ENCODE measurements at regions not wholly inside any gene's neighbourhood (a gene's known extent, or its start where the extent isn't known, plus 50 kb on each side); places are given as distances from the start of the nearest gene placed in this dataset.

- ATAC-seq, result no peak
- H3K27ac ChIP-seq (ENCODE audit: low read depth, low read length), result no peak overlapping the region
- no peaks in the 10 kb centered on the region for H3K9me3 ChIP-seq (ENCODE audit: control insufficient read depth in 2 of 3, low read length in 3 of 3)
- H3K4me1 ChIP-seq (ENCODE audit: control insufficient read depth in 2 of 2, insufficient read depth in 2 of 2, low read length in 2 of 2), result no peaks in the 10 kb centered on the region
- H3K9me3 Mint-ChIP-seq, result no peaks in the 10 kb centered on the region
- no peaks in the 10 kb centered on the region for H3K27me3 ChIP-seq (ENCODE audit: control insufficient read depth in 2 of 2, insufficient read depth in 2 of 2, low read length in 2 of 2)
- DNase-seq, result no peak
- intact Hi-C loops (cut with micrococcal nuclease), result no loop called here
- no peak overlapping the region for H3K27ac Mint-ChIP-seq
- peaks cover 0 to 4% (median 0%) of the 10 kb centered on the region in 5 donors for H3K27me3 Mint-ChIP-seq
- no peaks in the 10 kb centered on the region for H3K36me3 Mint-ChIP-seq
- no peak overlapping the region for H3K4me3 Mint-ChIP-seq
- no peaks in the 10 kb centered on the region for H3K36me3 ChIP-seq (ENCODE audit: control insufficient read depth in 2 of 3, insufficient read depth in 3 of 3, low read length in 3 of 3)
- POLR2A ChIA-PET, result no interaction called here
- no peak overlapping the region for H3K4me3 ChIP-seq (ENCODE audit: low read length)
- peaks cover 0 to 3% (median 0%) of the 10 kb centered on the region in 7 donors for H3K4me1 Mint-ChIP-seq
- CTCF ChIA-PET, result no interaction called here
Measured at GRCh38 chr9:134227451-134228411, 63.4 kb upstream of the RNU6ATAC start.

- Histone ChIP-seq H3K4me1 (ENCODE audit: control insufficient read depth in 2 of 2, insufficient read depth in 2 of 2, low read length in 2 of 2) (no peaks in the 10 kb centered on the region), H3K4me3 (ENCODE audit: low read length) (no peak overlapping the region), H3K9me3 (ENCODE audit: control insufficient read depth in 2 of 3, low read length in 3 of 3) (no peaks in the 10 kb centered on the region), H3K27me3 (ENCODE audit: control insufficient read depth in 2 of 2, insufficient read depth in 2 of 2, low read length in 2 of 2) (no peaks in the 10 kb centered on the region), H3K36me3 (ENCODE audit: control insufficient read depth in 2 of 3, insufficient read depth in 3 of 3, low read length in 3 of 3) (no peaks in the 10 kb centered on the region), H3K27ac (ENCODE audit: low read depth, low read length) (no peak overlapping the region)
- Mint-ChIP-seq H3K4me1 (peaks cover 0 to 3% (median 0%) of the 10 kb centered on the region in 7 donors), H3K4me3 (no peak overlapping the region), H3K9me3 (no peaks in the 10 kb centered on the region), H3K27me3 (peaks cover 0 to 4% (median 0%) of the 10 kb centered on the region in 5 donors), H3K27ac (no peak overlapping the region), H3K36me3 (no peaks in the 10 kb centered on the region)
- DNase-seq (no peak), ATAC-seq (no peak)
- POLR2A ChIA-PET, result no interaction called here
- intact Hi-C loops (cut with micrococcal nuclease), result no loop called here
- CTCF ChIA-PET, result no interaction called here
Measured at GRCh38 chr9:134228649-134229048, 64.3 kb upstream of the RNU6ATAC start.

- Histone ChIP-seq H3K4me3 (ENCODE audit: low read length) (no peak overlapping the region), H3K9me3 (ENCODE audit: control insufficient read depth in 2 of 3, low read length in 3 of 3) (no peaks in the 10 kb centered on the region), H3K27ac (ENCODE audit: low read depth, low read length) (no peak overlapping the region), H3K4me1 (ENCODE audit: control insufficient read depth in 2 of 2, insufficient read depth in 2 of 2, low read length in 2 of 2) (no peaks in the 10 kb centered on the region), H3K27me3 (ENCODE audit: control insufficient read depth in 2 of 2, insufficient read depth in 2 of 2, low read length in 2 of 2) (no peaks in the 10 kb centered on the region), H3K36me3 (ENCODE audit: control insufficient read depth in 2 of 3, insufficient read depth in 3 of 3, low read length in 3 of 3) (no peaks in the 10 kb centered on the region)
- ATAC-seq (no peak), DNase-seq (no peak)
- H3K4me1 Mint-ChIP-seq, result peaks cover 0 to 3% (median 0%) of the 10 kb centered on the region in 7 donors
- intact Hi-C loops (cut with micrococcal nuclease), result no loop called here
- no peak overlapping the region for H3K27ac Mint-ChIP-seq
- H3K36me3 Mint-ChIP-seq, result no peaks in the 10 kb centered on the region
- CTCF ChIA-PET, result no interaction called here
- H3K27me3 Mint-ChIP-seq, result peaks cover 0 to 4% (median 0%) of the 10 kb centered on the region in 5 donors
- POLR2A ChIA-PET, result no interaction called here
- no peaks in the 10 kb centered on the region for H3K9me3 Mint-ChIP-seq
- H3K4me3 Mint-ChIP-seq, result no peak overlapping the region
Measured at GRCh38 chr9:134229466-134230091, 65.2 kb upstream of the RNU6ATAC start.

- CTCF ChIA-PET, result no interaction called here
Measured at GRCh38 chr9:134230092-134230941, 66.0 kb upstream of the RNU6ATAC start.

GRCh38 chr9:134230942-134231325 is 66.6 kb upstream of the RNU6ATAC start:
- Histone ChIP-seq H3K4me3 (ENCODE audit: low read length) (no peak overlapping the region), H3K36me3 (ENCODE audit: control insufficient read depth in 2 of 3, insufficient read depth in 3 of 3, low read length in 3 of 3) (no peaks in the 10 kb centered on the region), H3K27me3 (ENCODE audit: control insufficient read depth in 2 of 2, insufficient read depth in 2 of 2, low read length in 2 of 2) (no peaks in the 10 kb centered on the region), H3K9me3 (ENCODE audit: control insufficient read depth in 2 of 3, low read length in 3 of 3) (no peaks in the 10 kb centered on the region), H3K4me1 (ENCODE audit: control insufficient read depth in 2 of 2, insufficient read depth in 2 of 2, low read length in 2 of 2) (no peaks in the 10 kb centered on the region), H3K27ac (ENCODE audit: low read depth, low read length) (no peak overlapping the region)
- ATAC-seq (no peak), DNase-seq (no peak)
- peaks cover 0 to 3% (median 0%) of the 10 kb centered on the region in 7 donors for H3K4me1 Mint-ChIP-seq
- ChIA-PET POLR2A (no interaction called here), CTCF (no interaction called here)
- H3K4me3 Mint-ChIP-seq, result no peak overlapping the region
- peaks cover 0 to 4% (median 0%) of the 10 kb centered on the region in 5 donors for H3K27me3 Mint-ChIP-seq
- H3K27ac Mint-ChIP-seq, result no peak overlapping the region
- H3K9me3 Mint-ChIP-seq, result no peaks in the 10 kb centered on the region
- intact Hi-C loops (cut with micrococcal nuclease), result no loop called here
- H3K36me3 Mint-ChIP-seq, result no peaks in the 10 kb centered on the region

More at GRCh38 chr9:134230092-134230941, 66.0 kb upstream of the RNU6ATAC start:
- POLR2A ChIA-PET, result no interaction called here
- H3K4me1 ChIP-seq (ENCODE audit: control insufficient read depth in 2 of 2, insufficient read depth in 2 of 2, low read length in 2 of 2), result no peaks in the 10 kb centered on the region
- H3K36me3 Mint-ChIP-seq, result no peaks in the 10 kb centered on the region
- H3K36me3 ChIP-seq (ENCODE audit: control insufficient read depth in 2 of 3, insufficient read depth in 3 of 3, low read length in 3 of 3), result no peaks in the 10 kb centered on the region
- H3K9me3 ChIP-seq (ENCODE audit: control insufficient read depth in 2 of 3, low read length in 3 of 3), result no peaks in the 10 kb centered on the region
- H3K4me1 Mint-ChIP-seq, result peaks cover 0 to 3% (median 0%) of the 10 kb centered on the region in 7 donors
- intact Hi-C loops (cut with micrococcal nuclease), result no loop called here
- H3K4me3 ChIP-seq (ENCODE audit: low read length), result no peak overlapping the region
- H3K27me3 Mint-ChIP-seq, result peaks cover 0 to 4% (median 0%) of the 10 kb centered on the region in 5 donors
- ATAC-seq (no peak), DNase-seq (no peak)
- no peaks in the 10 kb centered on the region for H3K27me3 ChIP-seq (ENCODE audit: control insufficient read depth in 2 of 2, insufficient read depth in 2 of 2, low read length in 2 of 2)
- no peak overlapping the region for H3K27ac Mint-ChIP-seq
- no peak overlapping the region for H3K27ac ChIP-seq (ENCODE audit: low read depth, low read length)
- H3K9me3 Mint-ChIP-seq, result no peaks in the 10 kb centered on the region
- H3K4me3 Mint-ChIP-seq, result no peak overlapping the region

GRCh38 chr9:134231330-134231745 is 67.0 kb upstream of the RNU6ATAC start:
- no peaks in the 10 kb centered on the region for H3K9me3 ChIP-seq (ENCODE audit: control insufficient read depth in 2 of 3, low read length in 3 of 3)
- Mint-ChIP-seq H3K27me3 (peaks cover 0 to 4% (median 0%) of the 10 kb centered on the region in 5 donors), H3K4me1 (peaks cover 0 to 3% (median 0%) of the 10 kb centered on the region in 7 donors), H3K27ac (no peak overlapping the region), H3K36me3 (no peaks in the 10 kb centered on the region), H3K4me3 (no peak overlapping the region), H3K9me3 (no peaks in the 10 kb centered on the region)
- H3K27ac ChIP-seq (ENCODE audit: low read depth, low read length), result no peak overlapping the region
- no peak for ATAC-seq
- no peaks in the 10 kb centered on the region for H3K36me3 ChIP-seq (ENCODE audit: control insufficient read depth in 2 of 3, insufficient read depth in 3 of 3, low read length in 3 of 3)
- ChIA-PET POLR2A (no interaction called here), CTCF (no interaction called here)
- DNase-seq, result no peak
- H3K4me3 ChIP-seq (ENCODE audit: low read length), result no peak overlapping the region
- no peaks in the 10 kb centered on the region for H3K4me1 ChIP-seq (ENCODE audit: control insufficient read depth in 2 of 2, insufficient read depth in 2 of 2, low read length in 2 of 2)
- intact Hi-C loops (cut with micrococcal nuclease), result no loop called here
- no peaks in the 10 kb centered on the region for H3K27me3 ChIP-seq (ENCODE audit: control insufficient read depth in 2 of 2, insufficient read depth in 2 of 2, low read length in 2 of 2)

Measured in naive thymus-derived CD4-positive, alpha-beta T cell (primary cell).